Hematopoietic multipotent progenitor cell treated with erythropoietin and hydrocortisone succinate and interleukin-3 and kit ligand, for 4 days (in vitro differentiated cells): ENCODE measurements at regions not wholly inside any gene's neighbourhood (a gene's known extent, or its start where the extent isn't known, plus 50 kb on each side); places are given as distances from the start of the nearest gene placed in this dataset.

Experiments used
- DNase-seq: peaks from one replicate; pipeline ENCODE4 v3.0.0-alpha.2; 2015

DNA sequence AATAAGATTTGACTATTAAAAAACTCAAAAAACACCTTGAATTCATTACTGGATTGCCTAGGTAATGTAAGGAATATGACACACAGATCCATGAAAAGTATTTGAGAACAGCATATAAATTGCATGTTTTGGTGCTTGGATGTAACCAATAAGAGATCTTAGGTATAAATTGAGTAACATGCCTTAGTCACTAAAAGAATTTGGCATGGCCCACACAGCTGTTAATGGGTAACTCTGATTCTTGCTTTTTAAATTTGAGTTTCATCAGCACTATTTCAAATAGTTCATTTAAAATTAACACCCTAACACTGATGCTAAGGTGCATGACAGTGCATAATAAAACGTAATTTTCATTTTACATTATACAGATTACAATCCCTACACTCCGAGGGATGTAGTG, 779.3 kb upstream of the WWC1 start:
- no peak for DNase-seq

DNA sequence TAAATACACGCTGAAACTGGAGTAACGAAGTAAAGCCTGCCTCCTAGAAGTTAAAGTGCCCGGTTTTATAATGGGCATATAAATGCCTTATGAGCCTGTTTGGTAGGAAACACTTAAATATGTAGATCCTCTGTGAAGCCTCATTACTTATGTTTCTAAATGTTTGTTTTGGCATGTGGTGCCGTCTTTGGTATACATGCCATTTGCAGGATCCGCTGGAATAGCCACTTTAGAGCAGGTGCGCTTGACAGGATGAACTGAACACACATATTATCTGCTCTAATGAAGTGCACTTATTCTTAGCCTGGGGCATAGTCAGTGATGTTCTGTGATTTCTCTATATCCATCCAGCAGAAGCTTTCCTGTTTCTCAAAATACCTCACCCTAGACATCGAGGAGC, 778.1 kb upstream of the WWC1 start:
- no peak for DNase-seq

DNA sequence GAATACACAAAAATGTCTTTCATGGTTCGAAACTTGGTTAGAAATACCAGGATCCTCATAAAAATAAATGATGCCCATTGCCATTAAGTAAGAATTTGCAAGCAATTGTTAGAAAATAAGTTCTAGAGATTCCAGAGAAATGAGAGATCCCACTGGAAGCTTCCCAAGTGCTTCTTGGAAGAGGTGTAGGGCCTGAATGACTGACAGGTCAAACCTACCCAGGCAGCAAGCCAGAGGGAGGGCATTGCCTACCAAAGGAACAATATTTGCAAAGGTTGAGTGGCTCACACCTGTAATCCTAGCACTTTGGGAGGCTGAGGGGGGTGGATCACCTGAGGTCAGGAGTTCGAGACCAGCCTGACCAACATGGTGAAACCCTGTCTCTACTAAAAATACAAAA, 777.0 kb upstream of the WWC1 start:
- DNase-seq, result no peak

DNA sequence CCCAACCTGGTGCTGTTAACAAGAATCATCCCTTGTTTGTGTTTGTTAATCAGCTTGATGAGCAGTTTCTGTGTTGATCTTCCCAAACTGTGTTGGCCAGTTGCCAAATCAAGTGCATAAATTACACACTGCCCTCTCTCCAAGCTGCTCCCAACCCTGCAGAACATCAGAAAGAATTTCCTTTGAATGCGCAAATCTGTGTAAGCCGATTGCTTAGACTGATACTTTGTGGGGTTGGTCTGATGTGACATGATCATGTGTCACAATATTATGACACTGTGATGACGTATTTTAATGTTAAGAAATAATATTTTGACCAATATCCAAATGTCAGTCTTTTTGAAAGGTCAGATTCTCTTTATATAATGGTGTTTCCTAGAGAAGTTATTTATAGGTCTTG, 766.4 kb upstream of the WWC1 start:
- DNase-seq, result no peak

- no peak for DNase-seq
Measured at GRCh38 chr5:167528651-167529050, 762.8 kb upstream of the WWC1 start.

DNA sequence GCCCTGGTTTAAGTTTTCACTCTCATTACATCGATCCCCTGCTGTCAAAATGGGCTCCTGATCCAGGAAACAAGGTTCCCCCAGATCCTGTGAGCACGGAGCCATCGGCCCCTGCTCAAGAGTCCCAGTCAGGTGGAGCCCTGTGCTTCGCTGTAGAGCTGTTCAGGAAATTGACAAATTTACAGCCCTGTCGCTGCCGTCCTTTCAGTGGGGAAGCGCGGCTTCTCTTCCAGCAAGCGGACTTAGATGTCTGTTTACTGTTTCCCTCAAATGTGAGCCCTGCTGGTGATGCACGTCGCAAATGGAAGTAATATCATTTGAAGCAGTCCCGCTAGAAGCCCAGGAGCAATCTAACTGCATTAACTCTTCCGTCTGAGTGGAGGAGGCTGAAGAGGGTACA, 760.9 kb upstream of the WWC1 start:
- no peak for DNase-seq

DNA sequence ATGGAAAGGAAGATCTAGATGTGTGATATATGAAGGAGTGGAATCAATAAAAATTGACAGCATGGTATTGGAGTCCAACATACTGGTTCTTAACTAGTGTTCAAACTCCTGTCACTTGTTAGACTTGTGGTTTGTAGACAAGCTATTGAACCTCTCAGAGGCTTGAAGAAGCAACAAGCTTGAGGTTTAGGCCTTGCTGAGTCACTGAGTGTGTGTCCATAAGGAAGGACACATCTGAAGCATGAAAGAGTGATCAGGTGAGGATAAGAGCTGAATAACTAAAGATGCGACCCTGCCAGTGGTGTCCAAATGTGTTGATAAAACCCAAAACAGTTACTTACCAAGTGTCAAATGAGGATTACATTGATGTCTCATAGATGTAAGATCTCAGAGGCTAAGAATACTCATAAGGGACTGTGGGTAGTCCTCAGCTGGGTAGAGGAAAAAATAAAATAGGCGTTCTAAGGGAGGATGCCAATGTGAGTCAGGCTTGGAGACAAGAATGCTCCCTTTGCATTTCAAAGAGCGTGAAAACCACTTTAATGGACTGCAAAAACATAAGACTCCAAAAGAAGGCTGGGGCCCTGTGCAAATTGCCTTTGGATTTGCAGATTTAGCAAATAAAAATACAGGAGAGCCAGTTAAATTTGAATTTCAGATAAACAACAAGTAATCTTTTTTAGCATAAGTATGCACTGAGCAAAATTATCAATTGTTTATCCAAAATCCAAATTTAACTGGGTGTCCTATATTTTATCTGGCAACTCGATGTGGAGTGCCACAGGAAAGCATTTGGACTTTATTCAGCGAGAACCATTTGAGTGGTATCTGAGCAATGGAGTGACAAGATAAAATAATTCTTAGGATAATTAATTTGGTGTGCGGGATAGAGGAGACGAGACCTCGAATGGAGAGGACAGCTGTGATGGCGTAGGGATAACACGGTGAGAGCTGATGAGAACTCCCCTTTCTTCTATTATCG, 757.3 kb upstream of the WWC1 start:
- DNase-seq, result no peak

- no peak for DNase-seq
Measured at GRCh38 chr5:167539747-167540146, 751.7 kb upstream of the WWC1 start.

DNA sequence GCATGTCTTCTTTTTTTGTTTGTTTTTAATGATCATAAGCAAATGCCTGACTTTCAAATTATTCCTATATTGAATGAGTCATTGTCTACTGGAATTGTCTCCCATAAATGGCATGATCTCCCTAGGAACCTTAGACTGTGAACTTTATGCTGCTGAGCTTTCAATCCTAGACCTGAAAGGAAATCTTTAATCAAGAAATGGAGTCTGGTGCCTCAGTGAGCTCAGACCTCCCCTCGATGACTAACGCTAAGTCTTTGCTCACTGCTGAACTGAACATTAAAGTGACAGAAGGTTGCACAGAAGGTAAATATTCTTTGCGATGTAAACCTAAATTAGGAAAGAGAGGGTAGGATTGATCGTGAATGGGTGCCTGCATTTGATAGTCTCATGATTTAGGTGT, 745.2 kb upstream of the WWC1 start:
- DNase-seq, result no peak

DNA sequence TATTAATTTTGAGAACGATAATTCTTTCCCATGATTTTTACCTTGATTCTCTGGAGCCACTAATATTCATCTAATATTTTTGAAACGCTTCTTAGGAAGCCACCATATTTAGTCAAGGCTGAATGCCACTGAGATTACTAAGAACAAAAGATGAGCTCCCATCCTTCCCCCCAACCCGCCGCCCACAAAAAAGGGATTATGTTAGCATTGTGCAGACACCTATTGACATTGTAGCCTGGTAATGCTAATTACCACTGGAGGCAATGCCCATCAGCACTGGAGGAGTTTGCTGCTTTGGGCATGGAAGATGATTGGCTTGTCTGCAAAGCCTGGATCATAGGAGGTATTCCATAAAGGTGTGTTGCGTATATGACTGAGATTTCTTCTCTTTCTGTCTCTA, 739.1 kb upstream of the WWC1 start:
- no peak for DNase-seq

GRCh38 chr5:167553511-167553910, 737.9 kb upstream of the WWC1 start:
- DNase-seq, result no peak

- DNase-seq, result no peak
Measured at GRCh38 chr5:167554564-167555290, 736.7 kb upstream of the WWC1 start.

- no peak for DNase-seq
Measured at GRCh38 chr5:167555565-167556166, 735.8 kb upstream of the WWC1 start.

DNA sequence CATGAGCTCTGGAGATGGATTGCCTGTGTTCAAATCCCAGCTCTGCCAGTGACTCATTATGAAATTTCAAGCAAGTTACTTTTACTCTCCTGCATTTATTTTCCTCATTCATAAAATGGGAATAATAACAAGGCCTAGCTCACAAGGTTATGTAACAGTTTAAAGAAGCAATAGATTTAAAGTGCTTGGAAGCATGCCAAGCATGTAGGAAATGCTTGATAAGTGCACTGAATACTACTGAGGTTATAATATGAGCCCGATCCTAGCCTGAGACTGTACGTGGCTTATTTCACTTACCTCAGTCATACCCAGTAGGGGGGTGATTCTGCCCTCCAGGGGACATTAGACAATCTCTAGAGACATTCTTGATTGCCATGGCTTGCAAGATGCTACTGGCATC, 734.1 kb upstream of the WWC1 start:
- no peak for DNase-seq

GRCh38 chr5:167561796-167562195, 729.6 kb upstream of the WWC1 start:
- no peak for DNase-seq

DNA sequence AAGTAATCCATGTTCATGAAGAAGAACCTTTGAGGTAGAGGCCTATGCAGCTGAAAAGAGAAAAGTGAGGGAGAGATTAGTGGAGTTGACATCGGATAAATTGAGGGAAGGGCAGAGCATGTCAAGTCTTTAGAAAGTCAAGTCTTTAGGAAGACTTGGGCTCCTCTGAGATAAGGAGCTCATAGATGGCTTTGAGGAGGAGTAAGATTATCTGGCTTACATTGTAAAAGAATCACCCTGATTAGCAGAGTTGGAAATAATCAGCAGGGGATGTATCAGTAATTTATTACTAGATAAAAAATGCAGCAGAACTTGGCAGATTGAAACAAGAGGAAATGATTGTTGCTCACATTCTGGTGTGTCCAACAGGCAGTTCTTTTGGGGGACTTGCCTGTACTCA, 727.2 kb upstream of the WWC1 start:
- DNase-seq, result no peak

DNA sequence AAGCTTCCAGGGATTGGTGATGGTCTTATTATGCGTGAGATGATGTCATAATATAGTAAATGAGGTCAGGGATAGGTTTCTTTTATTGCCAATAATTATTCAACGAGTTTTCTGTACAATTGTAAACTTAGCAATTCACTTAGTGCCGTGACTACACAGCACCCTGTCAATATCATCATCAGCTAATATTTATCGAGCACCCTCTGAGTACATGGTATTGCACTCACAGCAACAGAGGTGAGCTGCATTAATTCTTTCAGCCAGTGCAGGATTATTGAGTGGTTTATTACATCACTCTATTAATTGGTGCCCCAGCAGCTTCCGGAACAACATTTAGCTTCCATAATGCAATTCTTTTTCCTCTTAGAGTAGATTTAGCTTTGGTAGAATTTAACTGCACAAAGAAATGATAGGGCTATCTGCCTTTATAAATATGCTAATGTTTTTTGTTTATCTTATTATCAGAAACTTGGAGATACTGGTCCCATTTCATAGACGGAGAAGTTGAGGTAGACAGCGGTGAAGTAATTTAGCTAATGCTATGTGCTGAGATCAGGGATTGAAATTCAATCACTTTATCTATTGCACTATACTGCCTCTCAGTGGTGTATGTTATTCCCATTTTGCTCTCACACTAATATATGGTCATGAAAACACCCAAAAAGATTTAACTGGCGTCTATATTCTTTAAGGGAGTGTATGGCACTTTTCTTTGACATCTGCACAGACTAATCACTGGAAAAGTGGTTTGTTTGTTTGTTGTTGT, 726.1 kb upstream of the WWC1 start:
- DNase-seq, result peak; percentile 12

GRCh38 chr5:167570431-167570830, 721.0 kb upstream of the WWC1 start:
- no peak for DNase-seq

- no peak for DNase-seq
Measured at GRCh38 chr5:167571824-167572223, 719.6 kb upstream of the WWC1 start.

- peak; percentile 5 for DNase-seq
Measured at GRCh38 chr5:167573370-167574127, 717.9 kb upstream of the WWC1 start.

- no peak for DNase-seq
Measured at GRCh38 chr5:167574464-167574863, 717.0 kb upstream of the WWC1 start.

DNA sequence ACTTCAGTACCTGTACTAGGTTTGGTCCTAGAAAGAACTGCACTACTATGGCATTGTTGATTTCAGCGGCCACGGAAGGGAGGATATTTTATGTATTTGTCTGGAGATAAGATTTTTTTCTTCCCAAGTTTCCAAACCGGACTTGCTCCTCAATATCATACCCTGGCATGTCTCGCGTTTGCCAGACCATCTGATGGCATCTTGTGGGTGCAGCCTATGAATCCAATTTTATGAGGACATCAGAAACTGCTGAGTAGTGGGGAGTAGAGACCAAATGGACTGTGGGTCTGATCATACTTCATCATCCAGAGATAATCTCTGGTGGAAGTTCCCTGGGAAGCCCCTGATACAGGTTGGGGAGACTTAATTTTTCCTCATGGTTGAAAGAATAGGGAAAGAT, 716.1 kb upstream of the WWC1 start:
- DNase-seq, result no peak
